GM23338 (cell line): ENCODE measurements at regions not wholly inside any gene's neighbourhood (a gene's known extent, or its start where the extent isn't known, plus 50 kb on each side); places are given as distances from the start of the nearest gene placed in this dataset.

Experiments
- CREB1 ChIP-seq: fragments of 250-450 bp; sonication (Bioruptor Pico); IDR thresholded peaks from 2 replicates; pipeline ENCODE4 v1.5.0; 2020; ENCODE audit warnings: low read depth, mild to moderate bottlenecking, moderate library complexity
- CTCF ChIP-seq, 2 experiments: fragments of 200-600 bp in 1 of 2; sonication (generic) in 1 of 2; conservative IDR thresholded peaks; 2 replicates each; pipeline versions ENCODE4 v1.5.1 to v1.6.1; 2016 to 2017; ENCODE audit warnings: antibody characterized with exemption in 2 of 2, low read depth in 2 of 2, mild to moderate bottlenecking in 2 of 2, moderate library complexity in 1 of 2
- ETS1 ChIP-seq: IDR thresholded peaks from 2 replicates; pipeline ENCODE4 v1.6.1; 2016; ENCODE audit warnings: antibody characterized with exemption
- EZH2 ChIP-seq: fragments of 200-600 bp; sonication (generic); IDR thresholded peaks from one replicate; pipeline ENCODE4 v1.8.0; 2017; ENCODE audit warnings: antibody characterized with exemption, mild to moderate bottlenecking, low read depth; ENCODE audit not compliant: unreplicated experiment
- EZH2phosphoT487 ChIP-seq: fragments of 200-600 bp; sonication (generic); IDR thresholded peaks from one replicate; pipeline ENCODE4 v1.8.1; 2018; ENCODE audit warnings: antibody characterized with exemption; ENCODE audit not compliant: unreplicated experiment
- JUNB ChIP-seq: IDR thresholded peaks from one replicate; pipeline ENCODE4 v1.6.1; 2016; ENCODE audit warnings: antibody characterized with exemption; ENCODE audit not compliant: unreplicated experiment
- POLR2AphosphoS5 ChIP-seq: IDR thresholded peaks from 2 replicates; pipeline ENCODE4 v1.6.1; 2016; ENCODE audit warnings: antibody characterized with exemption, low read depth
- REST ChIP-seq: IDR thresholded peaks from one replicate; pipeline ENCODE4 v1.6.1; 2018; ENCODE audit warnings: antibody characterized with exemption; ENCODE audit not compliant: unreplicated experiment
- STAT1 ChIP-seq: IDR thresholded peaks from one replicate; pipeline ENCODE4 v1.6.1; 2016; ENCODE audit warnings: antibody characterized with exemption; ENCODE audit not compliant: unreplicated experiment
- ZNF114 ChIP-seq: fragments of 250-450 bp; sonication (Bioruptor Pico); IDR thresholded peaks from 2 replicates; pipeline ENCODE4 v1.5.0; 2020; ENCODE audit warnings: mild to moderate bottlenecking, moderate library complexity
- ZNF331 ChIP-seq: fragments of 250-450 bp; sonication (Bioruptor Pico); IDR thresholded peaks from 2 replicates; pipeline ENCODE4 v1.5.0; 2020; ENCODE audit warnings: low read depth, mild to moderate bottlenecking, moderate library complexity

GRCh38 chr20:48241482-48241881, 456.2 kb upstream of the SULF2 start:
- TF ChIP-seq CTCF (conservative IDR thresholded peaks at IDR 0.05; ENCODE audit: low read depth in 2 of 2) (no peak), EZH2 (no peak), CREB1 (no peak), ETS1 (no peak), ZNF331 (CRISPR knock-in tag) (no peak), REST (no peak), POLR2AphosphoS5 (no peak), JUNB (no peak), EZH2phosphoT487 (no peak), STAT1 (no peak), ZNF114 (no peak)
